HUES48 (cell line): ENCODE measurements at regions not wholly inside any gene's neighbourhood (a gene's known extent, or its start where the extent isn't known, plus 50 kb on each side); places are given as distances from the start of the nearest gene placed in this dataset.
"Not testable (repeated sequence)": the region's sequence is repeated elsewhere in the genome, so short reads cannot be mapped to it uniquely, and the experiment has no call there.

ENCODE experiments used
- H3K27ac ChIP-seq: one replicate; pipeline ENCODE4 v1.7.0; 2013; ENCODE audit warnings: low read depth, low read length, inconsistent platforms
- H3K27me3 ChIP-seq: 2 replicates; pipeline ENCODE4 v1.6.1; 2013; ENCODE audit warnings: mild to moderate bottlenecking, low read length; ENCODE audit not compliant: control insufficient read depth, insufficient read depth
- H3K36me3 ChIP-seq: 2 replicates; pipeline ENCODE4 v1.6.1; 2013; ENCODE audit warnings: low read length; ENCODE audit not compliant: control insufficient read depth, insufficient read depth
- H3K4me1 ChIP-seq: 2 replicates; pipeline ENCODE4 v1.6.1; 2013; ENCODE audit warnings: mild to moderate bottlenecking, low read length; ENCODE audit not compliant: control insufficient read depth, insufficient read depth
- H3K4me3 ChIP-seq: 2 replicates; pipeline ENCODE4 v1.5.1; 2013; ENCODE audit warnings: mild to moderate bottlenecking, low read depth, low read length
- H3K9ac ChIP-seq: 2 replicates; pipeline ENCODE4 v1.6.1; 2013; ENCODE audit warnings: mild to moderate bottlenecking, low read depth, low read length, moderate library complexity
- H3K9me3 ChIP-seq: 2 replicates; pipeline ENCODE4 v1.6.1; 2013; ENCODE audit warnings: low read length; ENCODE audit not compliant: control insufficient read depth, insufficient read depth

GRCh38 chr16:29126616-29127015, 141.8 kb downstream of the LAT start:
- peaks cover 39% of the 10 kb centered on the region for H3K27me3 ChIP-seq
- no peaks in the 10 kb centered on the region for H3K9me3 ChIP-seq
- H3K4me3 ChIP-seq = no peak overlapping the region
- H3K9ac ChIP-seq = no peak overlapping the region
- H3K36me3 ChIP-seq = no peaks in the 10 kb centered on the region
- no peak overlapping the region for H3K27ac ChIP-seq
- no peaks in the 10 kb centered on the region for H3K4me1 ChIP-seq

GRCh38 chr16:29126057-29126494, 141.2 kb downstream of the LAT start:
- H3K4me3 ChIP-seq = no peak overlapping the region
- no peaks in the 10 kb centered on the region for H3K4me1 ChIP-seq
- peaks cover 39% of the 10 kb centered on the region for H3K27me3 ChIP-seq
- H3K27ac ChIP-seq = no peak overlapping the region
- H3K9ac ChIP-seq = no peak overlapping the region
- H3K36me3 ChIP-seq = no peaks in the 10 kb centered on the region
- H3K9me3 ChIP-seq = no peaks in the 10 kb centered on the region

- H3K9ac ChIP-seq = no peak overlapping the region
- H3K36me3 ChIP-seq = no peaks in the 10 kb centered on the region
- peaks cover 39% of the 10 kb centered on the region for H3K27me3 ChIP-seq
- H3K27ac ChIP-seq = no peak overlapping the region
- 0 out of 2 replicates have a peak, but pooled peaks cover 5% of the 10 kb centered on the region for H3K4me1 ChIP-seq
- H3K9me3 ChIP-seq = no peaks in the 10 kb centered on the region
- H3K4me3 ChIP-seq = no peak overlapping the region
Measured at GRCh38 chr16:29124828-29125227, 140.0 kb downstream of the LAT start.

GRCh38 chr16:29124162-29124561, 139.3 kb downstream of the LAT start:
- not testable (repeated sequence) for H3K9ac ChIP-seq, H3K4me1 ChIP-seq, H3K36me3 ChIP-seq, H3K27ac ChIP-seq, H3K9me3 ChIP-seq, H3K4me3 ChIP-seq
- peaks cover 39% of the 10 kb centered on the region for H3K27me3 ChIP-seq

- H3K27me3 ChIP-seq = peaks cover 21% of the 10 kb centered on the region
- H3K36me3 ChIP-seq, H3K4me3 ChIP-seq, H3K9ac ChIP-seq, H3K4me1 ChIP-seq, H3K9me3 ChIP-seq, H3K27ac ChIP-seq: not testable (repeated sequence)
Measured at GRCh38 chr16:29120680-29121079, 135.8 kb downstream of the LAT start.

- H3K36me3 ChIP-seq, H3K27ac ChIP-seq, H3K9ac ChIP-seq, H3K9me3 ChIP-seq, H3K27me3 ChIP-seq, H3K4me3 ChIP-seq, H3K4me1 ChIP-seq: not testable (repeated sequence)
Measured at GRCh38 chr16:29118301-29118957, 133.6 kb downstream of the LAT start.

- Histone ChIP-seq H3K27ac (no peak overlapping the region), H3K4me1 (0 out of 2 replicates have a peak, but pooled peaks cover 5% of the 10 kb centered on the region), H3K4me3 (no peak overlapping the region), H3K9me3 (no peaks in the 10 kb centered on the region), H3K36me3 (no peaks in the 10 kb centered on the region), H3K27me3 (no peaks in the 10 kb centered on the region), H3K9ac (no peak overlapping the region)
Measured at GRCh38 chr16:29117631-29118030, 132.8 kb downstream of the LAT start.

- no peak overlapping the region for H3K4me3 ChIP-seq
- H3K27ac ChIP-seq = no peak overlapping the region
- H3K4me1 ChIP-seq = 0 out of 2 replicates have a peak, but pooled peaks cover 5% of the 10 kb centered on the region
- no peaks in the 10 kb centered on the region for H3K36me3 ChIP-seq
- no peak overlapping the region for H3K9ac ChIP-seq
- H3K9me3 ChIP-seq = no peaks in the 10 kb centered on the region
- H3K27me3 ChIP-seq = no peaks in the 10 kb centered on the region
Measured at GRCh38 chr16:29116980-29117379, 132.1 kb downstream of the LAT start.

GRCh38 chr16:29116207-29116606, 131.4 kb downstream of the LAT start:
- not testable (repeated sequence) for H3K9me3 ChIP-seq, H3K36me3 ChIP-seq, H3K9ac ChIP-seq, H3K27me3 ChIP-seq, H3K4me1 ChIP-seq, H3K27ac ChIP-seq, H3K4me3 ChIP-seq

GRCh38 chr16:29115802-29116141, 130.9 kb downstream of the LAT start:
- not testable (repeated sequence) for H3K36me3 ChIP-seq, H3K9me3 ChIP-seq, H3K27ac ChIP-seq, H3K9ac ChIP-seq, H3K27me3 ChIP-seq, H3K4me1 ChIP-seq, H3K4me3 ChIP-seq

GRCh38 chr16:29114989-29115801, 130.3 kb downstream of the LAT start:
- not testable (repeated sequence) for H3K36me3 ChIP-seq, H3K9me3 ChIP-seq, H3K27me3 ChIP-seq, H3K4me1 ChIP-seq, H3K4me3 ChIP-seq, H3K9ac ChIP-seq, H3K27ac ChIP-seq
